Prostate gland (tissue), 2 donors: ENCODE measurements at regions not wholly inside any gene's neighbourhood (a gene's known extent, or its start where the extent isn't known, plus 50 kb on each side); places are given as distances from the start of the nearest gene placed in this dataset.
"Not testable (repeated sequence)": the region's sequence is repeated elsewhere in the genome, so short reads cannot be mapped to it uniquely, and the experiment has no call there.

Experiments used
- DNase-seq: peaks from one replicate; pipeline ENCODE4 v3.0.0-alpha.2; 2019; ENCODE audit warnings: low spot score
- H3K27ac ChIP-seq, 2 donors: fragments of 200-600 bp; sonication (generic); 2 replicates each; pipeline ENCODE4 v1.5.1; 2017 to 2019
- H3K27me3 ChIP-seq: fragments of 200-600 bp; sonication (generic); replicated peaks from 2 replicates; pipeline ENCODE4 v1.5.1; 2019; ENCODE audit not compliant: insufficient read depth
- H3K36me3 ChIP-seq, 2 donors: fragments of 200-600 bp; sonication (generic); 1 replicate in 1 of 2; 2 replicates in 1 of 2; pipeline versions ENCODE4 v1.5.1 to v1.8.1; 2017 to 2019
- H3K4me1 ChIP-seq: fragments of 200-600 bp; sonication (generic); replicated peaks from 2 replicates; pipeline ENCODE4 v1.5.1; 2019
- H3K4me3 ChIP-seq, 2 donors: fragments of 200-600 bp; sonication (generic); 2 replicates each; pipeline ENCODE4 v1.5.1; 2017 to 2019
- H3K9me3 ChIP-seq: fragments of 200-600 bp; sonication (generic); 2 replicates; pipeline ENCODE4 v1.5.1; 2017
- POLR2A ChIP-seq: fragments of 450-650 bp; IDR thresholded peaks from one replicate; pipeline ENCODE4 v1.6.1; 2016; ENCODE audit warnings: antibody characterized with exemption, mild to moderate bottlenecking
- POLR2AphosphoS5 ChIP-seq: sonication (generic); formaldehyde crosslinking; IDR thresholded peaks from one replicate; pipeline ENCODE4 v1.6.1; 2017; ENCODE audit warnings: antibody characterized with exemption
- WGBS: methylation state at CpG from one replicate; pipeline ENCODE4 v1.1.5; 2018; 5-methylcytosine and 5-hydroxymethylcytosine counted together
- intact Hi-C: fragments of 100-400 bp; cut with DNase I; formaldehyde crosslinking; loops from one replicate; pipeline ENCODE4 v1.14.2; 2022
- TF ChIP-seq, protein P1 (sequence below), 4 experiments: fragments of 200-600 bp in 2 of 4; fragments of 450-650 bp in 2 of 4; sonication (generic) in 2 of 4; IDR thresholded peaks; 1 replicate in 3 of 4; 2 replicates in 1 of 4; pipeline ENCODE4 v1.5.1; 2016 to 2019; ENCODE audit warnings: antibody characterized with exemption in 4 of 4, mild to moderate bottlenecking in 2 of 4, moderate library complexity in 2 of 4

DNA sequence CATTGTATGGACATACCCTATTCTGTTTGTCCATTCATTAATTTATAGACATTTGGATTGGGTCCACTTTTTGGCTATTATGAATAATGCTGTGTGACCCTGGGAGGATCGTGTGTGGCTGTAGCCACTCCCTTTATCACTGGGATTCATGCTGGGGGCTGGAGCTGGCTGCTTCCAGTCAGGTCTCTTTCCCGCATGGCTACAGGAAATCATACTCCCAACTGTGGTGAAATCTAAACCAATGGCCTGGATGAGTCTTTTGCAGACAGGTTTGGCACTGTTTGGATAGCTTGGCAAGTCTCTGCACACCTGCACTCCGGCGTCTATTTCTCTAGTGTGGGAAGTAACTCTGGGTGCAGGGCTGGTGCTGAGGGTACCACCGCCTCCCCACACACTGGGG, 80.4 kb downstream of the RIN2 start:
- Histone ChIP-seq H3K9me3 (no peaks in the 10 kb centered on the region), H3K27me3 (no peaks in the 10 kb centered on the region), H3K4me1 (no peaks in the 10 kb centered on the region), H3K27ac (no peak overlapping the region), H3K36me3 (no peaks in the 10 kb centered on the region), H3K4me3 (no peak overlapping the region)
- no peak for TF ChIP-seq POLR2AphosphoS5
- intact Hi-C loops, result no loop called here
- WGBS, result 42% methylated on average over 5 of the region's 5 CpGs
- no peak for DNase-seq

DNA sequence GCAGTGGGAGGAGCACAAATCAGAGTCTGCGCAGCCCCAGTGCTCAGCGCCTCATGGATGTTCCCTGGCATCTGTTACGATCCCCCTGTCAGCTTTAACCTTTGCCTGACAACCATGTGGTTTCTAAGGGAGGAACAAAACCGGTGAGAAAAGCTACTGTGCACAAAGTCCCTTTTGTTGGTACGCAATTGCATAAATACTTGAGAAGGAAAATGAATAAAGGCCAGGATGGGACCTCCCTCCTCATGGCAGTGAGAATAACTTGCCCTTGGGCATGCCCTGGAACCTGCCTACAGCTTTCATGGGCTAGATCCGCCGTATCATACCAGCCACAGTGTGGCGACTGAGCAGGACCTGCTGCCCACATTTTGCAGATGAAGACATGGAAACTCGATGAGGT, 81.0 kb downstream of the RIN2 start:
- Histone ChIP-seq H3K9me3 (no peaks in the 10 kb centered on the region), H3K27me3 (no peaks in the 10 kb centered on the region), H3K36me3 (no peaks in the 10 kb centered on the region), H3K4me3 (no peak overlapping the region), H3K4me1 (no peaks in the 10 kb centered on the region), H3K27ac (no peak overlapping the region)
- intact Hi-C loops, result no loop called here
- no peak for DNase-seq
- 79% methylated on average over 9 of the region's 9 CpGs for WGBS
- no peak for TF ChIP-seq POLR2A
- TF ChIP-seq, protein P1, sequence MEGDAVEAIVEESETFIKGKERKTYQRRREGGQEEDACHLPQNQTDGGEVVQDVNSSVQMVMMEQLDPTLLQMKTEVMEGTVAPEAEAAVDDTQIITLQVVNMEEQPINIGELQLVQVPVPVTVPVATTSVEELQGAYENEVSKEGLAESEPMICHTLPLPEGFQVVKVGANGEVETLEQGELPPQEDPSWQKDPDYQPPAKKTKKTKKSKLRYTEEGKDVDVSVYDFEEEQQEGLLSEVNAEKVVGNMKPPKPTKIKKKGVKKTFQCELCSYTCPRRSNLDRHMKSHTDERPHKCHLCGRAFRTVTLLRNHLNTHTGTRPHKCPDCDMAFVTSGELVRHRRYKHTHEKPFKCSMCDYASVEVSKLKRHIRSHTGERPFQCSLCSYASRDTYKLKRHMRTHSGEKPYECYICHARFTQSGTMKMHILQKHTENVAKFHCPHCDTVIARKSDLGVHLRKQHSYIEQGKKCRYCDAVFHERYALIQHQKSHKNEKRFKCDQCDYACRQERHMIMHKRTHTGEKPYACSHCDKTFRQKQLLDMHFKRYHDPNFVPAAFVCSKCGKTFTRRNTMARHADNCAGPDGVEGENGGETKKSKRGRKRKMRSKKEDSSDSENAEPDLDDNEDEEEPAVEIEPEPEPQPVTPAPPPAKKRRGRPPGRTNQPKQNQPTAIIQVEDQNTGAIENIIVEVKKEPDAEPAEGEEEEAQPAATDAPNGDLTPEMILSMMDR (IDR thresholded peaks at IDR 0.05), result no peak
- TF ChIP-seq POLR2AphosphoS5, result no peak

DNA sequence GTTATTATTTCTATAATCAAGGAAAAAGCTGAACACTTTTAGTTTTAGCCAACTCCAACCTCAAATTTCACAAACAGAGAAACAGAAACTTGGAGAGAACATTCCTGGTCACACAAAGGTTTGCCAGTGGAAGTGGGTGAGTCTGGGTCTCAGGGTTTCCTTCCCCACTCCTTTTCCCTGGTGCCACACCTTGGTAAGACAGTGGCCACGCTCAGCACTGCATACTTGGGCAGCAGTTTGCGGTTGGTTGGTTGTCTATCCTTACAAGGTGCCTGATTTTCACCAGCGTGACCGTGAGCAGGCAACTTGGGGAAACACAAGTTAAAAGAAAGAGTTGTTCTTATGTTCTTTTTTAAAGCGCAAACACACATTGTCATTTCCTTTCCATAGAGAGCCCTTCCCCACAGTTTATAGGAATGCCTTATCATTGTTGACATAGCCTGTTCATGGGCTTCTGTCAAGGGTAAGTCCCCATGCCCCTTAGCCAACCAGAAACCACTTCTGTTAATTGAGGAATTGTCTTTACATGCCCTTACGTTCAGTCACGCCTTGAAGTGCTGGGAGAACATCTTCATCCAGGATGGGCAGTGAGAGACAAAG, 82.2 kb downstream of the RIN2 start:
- no peak for TF ChIP-seq POLR2AphosphoS5
- TF ChIP-seq, protein P1 (IDR thresholded peaks at IDR 0.05), result no peak
- intact Hi-C loops, result no loop called here
- H3K4me1 ChIP-seq, result no peaks in the 10 kb centered on the region
- 82% methylated on average over 7 of the region's 7 CpGs for WGBS
- no peak for DNase-seq
- H3K4me3 ChIP-seq, result no peak overlapping the region
- no peaks in the 10 kb centered on the region for H3K36me3 ChIP-seq
- H3K9me3 ChIP-seq, result no peaks in the 10 kb centered on the region
- H3K27ac ChIP-seq, result no peak overlapping the region
- no peaks in the 10 kb centered on the region for H3K27me3 ChIP-seq

DNA sequence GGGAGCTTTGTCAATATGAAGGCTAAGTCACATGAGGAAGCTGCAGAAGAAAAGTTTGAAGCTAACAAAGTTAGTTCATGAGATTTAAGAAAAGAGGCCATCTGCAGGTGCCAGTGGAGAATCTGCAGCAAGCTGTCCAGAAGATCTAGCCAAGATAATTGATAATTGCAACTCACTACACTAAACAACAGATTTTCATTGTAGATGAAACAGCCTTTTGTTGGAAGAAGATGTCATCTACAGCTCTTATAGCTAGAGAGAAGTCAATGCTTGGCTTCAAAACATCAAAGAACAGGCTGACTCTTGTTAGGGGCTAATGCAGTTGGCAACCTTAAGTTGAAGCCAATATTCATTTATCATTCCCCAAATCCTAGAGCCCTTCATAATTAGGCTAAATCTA, 83.7 kb downstream of the RIN2 start:
- intact Hi-C loops, result no loop called here
- H3K4me1 ChIP-seq, result no peaks in the 10 kb centered on the region
- no peaks in the 10 kb centered on the region for H3K27me3 ChIP-seq
- H3K27ac ChIP-seq, result no peak overlapping the region
- no peak for TF ChIP-seq POLR2A
- TF ChIP-seq POLR2AphosphoS5, result no peak
- TF ChIP-seq, protein P1 (IDR thresholded peaks at IDR 0.05), result no peak
- H3K4me3 ChIP-seq, result no peak overlapping the region
- no peaks in the 10 kb centered on the region for H3K36me3 ChIP-seq
- H3K9me3 ChIP-seq, result no peaks in the 10 kb centered on the region
- no peak for DNase-seq

DNA sequence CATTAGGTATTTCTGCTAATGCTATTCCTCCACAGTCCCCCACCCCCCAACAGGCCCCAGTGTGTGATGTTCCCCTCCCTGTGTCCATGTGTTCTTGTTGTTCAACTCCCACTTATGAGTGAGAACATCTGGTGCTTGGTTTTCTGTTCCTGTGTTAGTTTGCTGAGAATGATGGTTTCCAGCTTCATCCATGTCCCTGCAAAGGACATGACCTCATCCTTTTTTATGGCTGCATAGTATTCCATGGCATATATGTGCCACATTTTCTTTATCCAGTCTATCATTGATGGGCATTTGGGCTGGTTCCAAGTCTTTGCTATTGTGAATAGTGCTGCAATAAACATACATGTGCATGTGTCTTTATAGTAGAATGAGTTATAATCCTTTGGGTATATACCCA, 86.8 kb downstream of the RIN2 start:
- intact Hi-C loops, result not testable (repeated sequence)

DNA sequence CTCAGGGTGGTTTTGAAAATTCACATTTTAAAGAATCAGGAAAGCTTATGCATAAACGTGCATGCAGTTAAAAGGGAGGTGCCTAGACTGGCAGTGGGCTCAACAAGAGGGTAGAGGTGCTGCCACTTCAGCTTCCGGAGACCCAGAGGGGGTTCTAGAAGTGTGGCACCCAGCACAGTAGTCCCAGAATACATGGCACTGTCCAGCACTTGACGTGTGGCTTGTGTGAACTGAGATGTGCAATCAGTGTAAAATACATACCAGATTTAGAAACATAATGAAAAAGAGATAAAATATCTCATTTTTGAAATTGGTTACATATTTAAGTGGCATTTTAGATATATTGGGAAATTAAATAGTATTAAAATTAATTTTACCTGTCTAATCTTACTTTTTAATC, 89.3 kb downstream of the RIN2 start:
- peaks cover 5% of the 10 kb centered on the region for H3K4me1 ChIP-seq

More for the DNA sequence above, 86.8 kb downstream of the RIN2 start:
- H3K27ac ChIP-seq, DNase-seq, H3K4me3 ChIP-seq, H3K9me3 ChIP-seq, H3K4me1 ChIP-seq, H3K27me3 ChIP-seq, H3K36me3 ChIP-seq: not testable (repeated sequence)

More for the DNA sequence above, 89.3 kb downstream of the RIN2 start:
- H3K27me3 ChIP-seq, result no peaks in the 10 kb centered on the region
- no peak overlapping the region for H3K4me3 ChIP-seq
- H3K9me3 ChIP-seq, result no peaks in the 10 kb centered on the region
- H3K27ac ChIP-seq, result no peak overlapping the region
- TF ChIP-seq POLR2AphosphoS5 (no peak), POLR2A (no peak)
- TF ChIP-seq, protein P1 (IDR thresholded peaks at IDR 0.05), result no peak
- no peaks in the 10 kb centered on the region for H3K36me3 ChIP-seq
- no peak for DNase-seq
- WGBS, result 91% methylated on average over 3 of the region's 3 CpGs
- intact Hi-C loops, result no loop called here
